HepG2 (cell line): ENCODE measurements at regions not wholly inside any gene's neighbourhood (a gene's known extent, or its start where the extent isn't known, plus 50 kb on each side); places are given as distances from the start of the nearest gene placed in this dataset.

Experiments used
- FOXM1 ChIP-seq: sonication (generic); formaldehyde crosslinking; IDR thresholded peaks from 2 replicates; pipeline ENCODE4 v1.5.0; 2020; ENCODE audit warnings: missing genetic modification reagents
- HMG20B ChIP-seq: conservative IDR thresholded peaks from 2 replicates; pipeline ENCODE4 v1.6.1; 2016; ENCODE audit warnings: missing genetic modification reagents, missing compliant biosample characterization
- JUND ChIP-seq: sonication (generic); formaldehyde crosslinking; IDR thresholded peaks from 2 replicates; pipeline ENCODE4 v1.8.0; 2022; ENCODE audit warnings: mild to moderate bottlenecking, missing genetic modification reagents
- KMT2A ChIP-seq: sonication (generic); formaldehyde crosslinking; IDR thresholded peaks from 2 replicates; pipeline ENCODE4 v1.4.0; 2020; ENCODE audit warnings: missing genetic modification reagents
- POLR2A ChIP-seq, 2 experiments: IDR thresholded peaks; 2 replicates each; pipeline ENCODE4 v1.6.1; 2011; ENCODE audit warnings: low read depth in 2 of 2, low read length in 2 of 2, mild to moderate bottlenecking in 1 of 2, moderate library complexity in 1 of 2; ENCODE audit not compliant: insufficient read depth in 1 of 2
- ZNF230 ChIP-seq: sonication (generic); formaldehyde crosslinking; IDR thresholded peaks from 2 replicates; pipeline ENCODE4 v1.4.0; 2020; ENCODE audit warnings: mild to moderate bottlenecking, missing genetic modification reagents
- ZNF552 ChIP-seq: sonication (generic); formaldehyde crosslinking; IDR thresholded peaks from 2 replicates; pipeline ENCODE4 v1.9.0; 2022; ENCODE audit warnings: missing genetic modification reagents, mild to moderate bottlenecking, borderline replicate concordance
- ZNF670 ChIP-seq: sonication (generic); formaldehyde crosslinking; IDR thresholded peaks from 2 replicates; pipeline ENCODE4 v1.8.0; 2022; ENCODE audit warnings: mild to moderate bottlenecking, missing genetic modification reagents, borderline replicate concordance
- ZNF713 ChIP-seq: sonication (generic); formaldehyde crosslinking; IDR thresholded peaks from 2 replicates; pipeline ENCODE4 v1.4.0; 2020; ENCODE audit warnings: mild to moderate bottlenecking, missing genetic modification reagents
- TF ChIP-seq, protein P1 (sequence below): sonication (generic); formaldehyde crosslinking; IDR thresholded peaks from 2 replicates; pipeline ENCODE4 v1.5.0; 2020; ENCODE audit warnings: mild to moderate bottlenecking, missing genetic modification reagents, moderate library complexity
- TF ChIP-seq, protein P2 (sequence below): sonication (generic); formaldehyde crosslinking; IDR thresholded peaks from 2 replicates; pipeline ENCODE4 v1.8.1; 2022; ENCODE audit warnings: low read depth, mild to moderate bottlenecking, missing genetic modification reagents

DNA sequence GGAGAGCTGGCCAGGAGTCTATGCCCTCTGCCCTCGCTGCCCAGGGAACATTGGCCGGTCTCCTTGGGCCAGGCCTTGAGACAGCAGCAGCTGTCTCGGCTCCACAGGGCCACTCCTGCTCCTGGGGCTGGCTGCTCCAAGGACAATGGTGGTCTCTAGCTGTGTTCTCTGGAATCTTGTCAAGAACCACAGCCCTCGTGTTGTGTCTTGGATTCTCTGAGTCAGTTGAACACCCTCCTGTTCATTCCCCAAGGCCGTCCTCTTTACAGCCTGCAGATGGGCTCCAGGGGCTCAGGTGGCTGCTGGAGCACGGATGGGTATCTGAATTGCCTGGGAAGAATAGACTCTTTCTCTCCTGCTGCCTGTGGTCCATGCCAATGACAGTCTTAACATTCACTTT, 511.1 kb downstream of the GLRX3 start:
- TF ChIP-seq ZNF713 (CRISPR knock-in tag) (no peak), ZNF230 (CRISPR knock-in tag) (no peak), KMT2A (CRISPR knock-in tag) (no peak), JUND (CRISPR knock-in tag) (no peak), FOXM1 (no peak), POLR2A (IDR thresholded peaks at IDR 0.05; ENCODE audit: insufficient read depth in 1 of 2, low read depth in 2 of 2, low read length in 2 of 2) (no peak), HMG20B (no peak), ZNF552 (CRISPR knock-in tag) (no peak), ZNF670 (no peak)
- TF ChIP-seq, protein P1, sequence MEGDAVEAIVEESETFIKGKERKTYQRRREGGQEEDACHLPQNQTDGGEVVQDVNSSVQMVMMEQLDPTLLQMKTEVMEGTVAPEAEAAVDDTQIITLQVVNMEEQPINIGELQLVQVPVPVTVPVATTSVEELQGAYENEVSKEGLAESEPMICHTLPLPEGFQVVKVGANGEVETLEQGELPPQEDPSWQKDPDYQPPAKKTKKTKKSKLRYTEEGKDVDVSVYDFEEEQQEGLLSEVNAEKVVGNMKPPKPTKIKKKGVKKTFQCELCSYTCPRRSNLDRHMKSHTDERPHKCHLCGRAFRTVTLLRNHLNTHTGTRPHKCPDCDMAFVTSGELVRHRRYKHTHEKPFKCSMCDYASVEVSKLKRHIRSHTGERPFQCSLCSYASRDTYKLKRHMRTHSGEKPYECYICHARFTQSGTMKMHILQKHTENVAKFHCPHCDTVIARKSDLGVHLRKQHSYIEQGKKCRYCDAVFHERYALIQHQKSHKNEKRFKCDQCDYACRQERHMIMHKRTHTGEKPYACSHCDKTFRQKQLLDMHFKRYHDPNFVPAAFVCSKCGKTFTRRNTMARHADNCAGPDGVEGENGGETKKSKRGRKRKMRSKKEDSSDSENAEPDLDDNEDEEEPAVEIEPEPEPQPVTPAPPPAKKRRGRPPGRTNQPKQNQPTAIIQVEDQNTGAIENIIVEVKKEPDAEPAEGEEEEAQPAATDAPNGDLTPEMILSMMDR = no peak
- TF ChIP-seq, protein P2, sequence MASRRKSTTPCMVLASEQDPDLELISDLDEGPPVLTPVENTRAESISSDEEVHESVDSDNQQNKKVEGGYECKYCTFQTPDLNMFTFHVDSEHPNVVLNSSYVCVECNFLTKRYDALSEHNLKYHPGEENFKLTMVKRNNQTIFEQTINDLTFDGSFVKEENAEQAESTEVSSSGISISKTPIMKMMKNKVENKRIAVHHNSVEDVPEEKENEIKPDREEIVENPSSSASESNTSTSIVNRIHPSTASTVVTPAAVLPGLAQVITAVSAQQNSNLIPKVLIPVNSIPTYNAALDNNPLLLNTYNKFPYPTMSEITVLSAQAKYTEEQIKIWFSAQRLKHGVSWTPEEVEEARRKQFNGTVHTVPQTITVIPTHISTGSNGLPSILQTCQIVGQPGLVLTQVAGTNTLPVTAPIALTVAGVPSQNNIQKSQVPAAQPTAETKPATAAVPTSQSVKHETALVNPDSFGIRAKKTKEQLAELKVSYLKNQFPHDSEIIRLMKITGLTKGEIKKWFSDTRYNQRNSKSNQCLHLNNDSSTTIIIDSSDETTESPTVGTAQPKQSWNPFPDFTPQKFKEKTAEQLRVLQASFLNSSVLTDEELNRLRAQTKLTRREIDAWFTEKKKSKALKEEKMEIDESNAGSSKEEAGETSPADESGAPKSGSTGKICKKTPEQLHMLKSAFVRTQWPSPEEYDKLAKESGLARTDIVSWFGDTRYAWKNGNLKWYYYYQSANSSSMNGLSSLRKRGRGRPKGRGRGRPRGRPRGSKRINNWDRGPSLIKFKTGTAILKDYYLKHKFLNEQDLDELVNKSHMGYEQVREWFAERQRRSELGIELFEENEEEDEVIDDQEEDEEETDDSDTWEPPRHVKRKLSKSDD (CRISPR knock-in tag) = no peak
